HG03457 (cell line): ENCODE measurements at regions not wholly inside any gene's neighbourhood (a gene's known extent, or its start where the extent isn't known, plus 50 kb on each side); places are given as distances from the start of the nearest gene placed in this dataset.

ENCODE experiments used
- ATAC-seq: cut with Tn5 transposase; IDR thresholded peaks from one replicate; pipeline ENCODE4 v1.9.1; 2021; ENCODE audit warnings: moderate number of reproducible peaks; ENCODE audit not compliant: unreplicated experiment

GRCh38 chr12:82174936-82175335 lies 183.3 kb downstream of the CCDC59 start:
- no peak for ATAC-seq

- ATAC-seq = no peak
Observed at GRCh38 chr12:82174383-82174782, 183.8 kb downstream of the CCDC59 start.

GRCh38 chr12:82149045-82149444 lies 209.1 kb downstream of the CCDC59 start:
- no peak for ATAC-seq

GRCh38 chr12:82146740-82147139 lies 211.4 kb downstream of the CCDC59 start:
- ATAC-seq = no peak

GRCh38 chr12:82144505-82144904 lies 213.7 kb downstream of the CCDC59 start:
- ATAC-seq = no peak

GRCh38 chr12:82132390-82132789 lies 225.8 kb downstream of the CCDC59 start:
- ATAC-seq = no peak

GRCh38 chr12:82130762-82131161 lies 227.4 kb downstream of the CCDC59 start:
- no peak for ATAC-seq

GRCh38 chr12:82124711-82125380 lies 233.3 kb downstream of the CCDC59 start:
- ATAC-seq = no peak

GRCh38 chr12:82121545-82121944 lies 236.6 kb downstream of the CCDC59 start:
- ATAC-seq = no peak

- ATAC-seq = no peak
Observed at GRCh38 chr12:82120901-82121300, 237.3 kb downstream of the CCDC59 start.

GRCh38 chr12:82109243-82109642 lies 248.9 kb downstream of the CCDC59 start:
- no peak for ATAC-seq

- ATAC-seq = no peak
Observed at GRCh38 chr12:82108615-82109014, 249.6 kb downstream of the CCDC59 start.

GRCh38 chr12:82099216-82099615 lies 259.0 kb downstream of the CCDC59 start:
- ATAC-seq = no peak

GRCh38 chr12:82097877-82098276 lies 260.3 kb downstream of the CCDC59 start:
- ATAC-seq = no peak

GRCh38 chr12:82097438-82097837 lies 260.7 kb downstream of the CCDC59 start:
- ATAC-seq = no peak

GRCh38 chr12:82090165-82090564 lies 268.0 kb downstream of the CCDC59 start:
- ATAC-seq = no peak

GRCh38 chr12:82089369-82090121 lies 268.6 kb downstream of the CCDC59 start:
- ATAC-seq = no peak

GRCh38 chr12:82082501-82082900 lies 275.7 kb downstream of the CCDC59 start:
- ATAC-seq = no peak

- no peak for ATAC-seq
Observed at GRCh38 chr12:82069931-82070514, 288.2 kb downstream of the CCDC59 start.

- no peak for ATAC-seq
Observed at GRCh38 chr12:82058197-82058596, 299.0 kb upstream of the PPFIA2 start.

GRCh38 chr12:82057770-82058169 lies 298.6 kb upstream of the PPFIA2 start:
- no peak for ATAC-seq

- ATAC-seq = no peak
Observed at GRCh38 chr12:82055391-82055790, 296.2 kb upstream of the PPFIA2 start.
